HG02884 (cell line): ENCODE measurements at regions not wholly inside any gene's neighbourhood (a gene's known extent, or its start where the extent isn't known, plus 50 kb on each side); places are given as distances from the start of the nearest gene placed in this dataset.

ENCODE experiments used
- ATAC-seq: cut with Tn5 transposase; IDR thresholded peaks from one replicate; pipeline ENCODE4 v1.9.1; 2021; ENCODE audit warnings: mild to moderate bottlenecking, moderate library complexity; ENCODE audit not compliant: unreplicated experiment

GRCh38 chr10:111493024-111493625, 416.3 kb downstream of the ADRA2A start:
- ATAC-seq, result no peak

GRCh38 chr10:111498560-111498959, 421.7 kb downstream of the ADRA2A start:
- no peak for ATAC-seq

GRCh38 chr10:111504376-111504775, 427.5 kb downstream of the ADRA2A start:
- ATAC-seq, result no peak

GRCh38 chr10:111506266-111507034, 429.6 kb downstream of the ADRA2A start:
- no peak for ATAC-seq

- no peak for ATAC-seq
These were observed 434.9 kb downstream of the ADRA2A start for GRCh38 chr10:111511751-111512150.

GRCh38 chr10:111515264-111515663, 438.4 kb downstream of the ADRA2A start:
- ATAC-seq, result no peak

GRCh38 chr10:111515706-111516105, 438.9 kb downstream of the ADRA2A start:
- no peak for ATAC-seq

- no peak for ATAC-seq
These were observed 439.3 kb downstream of the ADRA2A start for GRCh38 chr10:111516144-111516543.

GRCh38 chr10:111522141-111522540, 445.3 kb downstream of the ADRA2A start:
- no peak for ATAC-seq

GRCh38 chr10:111522551-111522950, 445.7 kb downstream of the ADRA2A start:
- ATAC-seq, result no peak

- no peak for ATAC-seq
These were observed 446.2 kb downstream of the ADRA2A start for GRCh38 chr10:111523016-111523415.

- no peak for ATAC-seq
These were observed 447.3 kb downstream of the ADRA2A start for GRCh38 chr10:111524134-111524533.

GRCh38 chr10:111525696-111526095, 448.9 kb downstream of the ADRA2A start:
- no peak for ATAC-seq

- no peak for ATAC-seq
These were observed 454.9 kb downstream of the ADRA2A start for GRCh38 chr10:111531690-111532089.

GRCh38 chr10:111532139-111532538, 455.3 kb downstream of the ADRA2A start:
- ATAC-seq, result no peak

GRCh38 chr10:111539246-111539645, 462.4 kb downstream of the ADRA2A start:
- no peak for ATAC-seq

GRCh38 chr10:111543854-111544253, 467.0 kb downstream of the ADRA2A start:
- no peak for ATAC-seq

- ATAC-seq, result no peak
These were observed 469.2 kb downstream of the ADRA2A start for GRCh38 chr10:111545861-111546605.

- ATAC-seq, result no peak
These were observed 471.4 kb downstream of the ADRA2A start for GRCh38 chr10:111548084-111548726.

- no peak for ATAC-seq
These were observed 474.2 kb downstream of the ADRA2A start for GRCh38 chr10:111551001-111551400.

GRCh38 chr10:111556666-111557065, 479.8 kb downstream of the ADRA2A start:
- no peak for ATAC-seq
